Naive thymus-derived CD8-positive, alpha-beta T cell (primary cell): ENCODE measurements at regions not wholly inside any gene's neighbourhood (a gene's known extent, or its start where the extent isn't known, plus 50 kb on each side); places are given as distances from the start of the nearest gene placed in this dataset.

ENCODE experiments used
- ATAC-seq, 2 donors: fragments of 150-1000 bp; cut with Tn5 transposase in 1 of 2; sonication (Bioruptor Pico), chemical (Tn5 transposase) in 1 of 2; 1 replicate in 1 of 2; 2 replicates in 1 of 2; pipeline ENCODE4 v1.10.0; 2021; ENCODE audit warnings: mild to moderate bottlenecking in 2 of 2, moderate library complexity in 2 of 2
- POLR2A ChIA-PET: fragments of 350-600 bp; sonication (Branson Sonifier 250); formaldehyde crosslinking; loops from one replicate; lab custom pipeline; 2021; ENCODE audit warnings: antibody characterized with exemption; lab: Charles Lee
- DNase-seq, 10 donors: peaks; one replicate each; pipeline versions ENCODE4 v3.0.0 to v3.0.0-alpha.2; 2020 to 2022
- H3K27ac Mint-ChIP-seq, 10 donors: one replicate each; pipeline ENCODE4 v1.8.0; 2020 to 2022; ENCODE audit warnings: mild to moderate bottlenecking in 10 of 10, mixed read lengths in 10 of 10, moderate library complexity in 4 of 10, inconsistent platforms in 1 of 10
- H3K27me3 Mint-ChIP-seq, 5 donors: one replicate each; pipeline ENCODE4 v1.8.0; 2021 to 2022; ENCODE audit warnings: mixed read lengths in 5 of 5
- H3K36me3 Mint-ChIP-seq, 3 donors: one replicate each; pipeline ENCODE4 v1.8.0; 2020 to 2022; ENCODE audit warnings: mixed read lengths in 3 of 3, mild to moderate bottlenecking in 2 of 3, inconsistent platforms in 1 of 3
- H3K4me1 Mint-ChIP-seq, 4 donors: one replicate each; pipeline ENCODE4 v1.8.0; 2021 to 2022; ENCODE audit warnings: mixed read lengths in 4 of 4
- H3K4me3 Mint-ChIP-seq, 10 donors: one replicate each; pipeline ENCODE4 v1.8.0; 2020 to 2022; ENCODE audit warnings: mild to moderate bottlenecking in 10 of 10, mixed read lengths in 10 of 10, moderate library complexity in 6 of 10, inconsistent platforms in 1 of 10
- H3K9me3 Mint-ChIP-seq, 9 donors: one replicate each; pipeline ENCODE4 v1.8.0; 2020 to 2022; ENCODE audit warnings: mixed read lengths in 9 of 9, mild to moderate bottlenecking in 3 of 9, inconsistent platforms in 1 of 9, moderate library complexity in 1 of 9

DNA sequence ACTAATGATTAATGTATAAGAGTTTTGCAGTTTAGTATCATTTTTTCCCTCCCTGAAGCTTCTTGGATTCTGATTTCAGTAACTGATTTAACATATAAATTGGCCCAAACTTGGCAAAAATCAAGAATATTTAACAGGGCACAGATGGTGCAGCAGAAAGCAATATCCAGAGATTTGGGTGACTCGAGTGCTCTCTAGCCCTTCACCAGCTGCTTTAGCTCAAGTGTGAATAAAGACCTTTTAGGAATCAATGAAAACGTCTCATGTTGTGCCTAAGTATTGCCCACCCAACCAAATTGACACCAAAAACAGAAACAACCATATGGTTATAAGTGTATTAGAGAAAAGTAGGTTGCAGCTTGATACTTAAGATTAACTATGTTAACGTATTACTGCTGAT, 933.4 kb upstream of the PTPRD start:
- Mint-ChIP-seq H3K4me3 (no peak overlapping the region), H3K27ac (no peak overlapping the region), H3K27me3 (no peaks in the 10 kb centered on the region), H3K9me3 (peaks cover 0 to 36% (median 4%) of the 10 kb centered on the region in 9 donors), H3K4me1 (no peaks in the 10 kb centered on the region), H3K36me3 (no peaks in the 10 kb centered on the region)
- ATAC-seq (no peak), DNase-seq (no peak)
- POLR2A ChIA-PET = no interaction called here

DNA sequence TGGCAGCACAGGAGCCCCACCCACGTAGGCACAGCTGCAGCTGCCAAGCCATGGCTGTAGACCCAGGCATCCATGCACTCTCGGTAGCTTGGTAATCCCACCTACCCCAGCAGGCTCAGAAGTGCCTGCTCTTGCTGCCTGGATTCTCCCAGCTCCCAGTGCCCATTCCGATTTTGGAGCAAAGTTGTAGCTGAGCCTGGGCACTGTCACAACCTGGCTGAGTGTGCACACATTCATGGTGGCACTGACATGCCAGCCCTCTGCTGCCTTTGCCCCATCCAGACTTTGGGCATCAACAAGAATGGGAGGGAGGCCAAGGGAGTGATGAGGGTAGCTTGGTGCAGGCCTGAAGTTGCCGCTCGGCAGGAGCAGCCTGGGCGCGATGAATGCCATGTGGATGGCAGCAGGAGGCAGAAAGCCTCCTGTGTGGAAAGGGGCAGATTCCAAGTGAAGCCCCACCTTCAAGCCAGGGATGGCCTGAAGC, 936.6 kb upstream of the PTPRD start:
- POLR2A ChIA-PET = no interaction called here
- Mint-ChIP-seq H3K4me3 (no peak overlapping the region), H3K4me1 (no peaks in the 10 kb centered on the region), H3K27ac (no peak overlapping the region), H3K9me3 (peaks cover 0 to 35% (median 7%) of the 10 kb centered on the region in 9 donors), H3K27me3 (no peaks in the 10 kb centered on the region), H3K36me3 (no peaks in the 10 kb centered on the region)
- no peak for ATAC-seq
- DNase-seq = peak in 1 of 10 donors; percentile 50

DNA sequence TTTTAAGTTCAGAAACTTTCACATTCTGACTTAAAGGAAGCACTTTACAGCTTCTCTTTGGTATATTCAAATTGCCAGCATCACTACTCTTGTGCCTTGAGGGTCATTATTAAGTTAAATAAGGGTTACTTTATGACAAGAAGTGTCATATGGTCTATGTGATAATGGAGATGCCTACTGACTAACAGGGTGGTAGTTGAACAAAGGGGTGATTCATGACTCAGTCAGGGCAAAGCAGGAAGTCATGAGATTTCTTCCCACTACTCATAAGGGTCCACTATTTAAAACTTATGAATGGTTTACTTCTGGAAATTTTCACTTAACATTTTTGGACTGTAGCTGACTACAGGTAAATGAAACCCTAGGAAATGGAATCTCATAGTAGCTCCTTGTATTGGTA, 938.3 kb upstream of the PTPRD start:
- POLR2A ChIA-PET = no interaction called here
- H3K27ac Mint-ChIP-seq = no peak overlapping the region
- no peaks in the 10 kb centered on the region for H3K4me1 Mint-ChIP-seq
- peaks cover 0 to 29% (median 9%) of the 10 kb centered on the region in 9 donors for H3K9me3 Mint-ChIP-seq
- no peak for ATAC-seq
- H3K4me3 Mint-ChIP-seq = no peak overlapping the region
- no peak for DNase-seq
- H3K27me3 Mint-ChIP-seq = no peaks in the 10 kb centered on the region
- no peaks in the 10 kb centered on the region for H3K36me3 Mint-ChIP-seq

DNA sequence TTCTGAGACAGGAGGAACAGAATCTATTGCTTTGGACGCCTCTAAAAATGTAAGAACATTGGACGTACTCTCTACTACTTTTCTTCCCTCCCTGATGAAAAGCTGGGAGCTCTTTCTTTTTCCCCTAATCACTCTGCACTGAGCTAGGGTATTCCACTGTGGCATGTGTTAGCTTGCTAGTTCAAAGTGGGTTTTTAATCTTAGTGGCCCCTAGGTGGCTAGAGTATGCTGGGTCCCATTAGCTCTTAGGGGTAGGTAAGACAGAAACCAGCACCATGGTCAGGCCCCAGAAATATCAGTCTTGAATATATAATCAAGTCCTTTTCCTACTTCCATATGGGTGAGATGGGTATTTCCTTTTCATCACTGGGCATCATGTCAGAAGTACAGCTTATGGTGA, 945.2 kb upstream of the PTPRD start:
- ATAC-seq = no peak

DNA sequence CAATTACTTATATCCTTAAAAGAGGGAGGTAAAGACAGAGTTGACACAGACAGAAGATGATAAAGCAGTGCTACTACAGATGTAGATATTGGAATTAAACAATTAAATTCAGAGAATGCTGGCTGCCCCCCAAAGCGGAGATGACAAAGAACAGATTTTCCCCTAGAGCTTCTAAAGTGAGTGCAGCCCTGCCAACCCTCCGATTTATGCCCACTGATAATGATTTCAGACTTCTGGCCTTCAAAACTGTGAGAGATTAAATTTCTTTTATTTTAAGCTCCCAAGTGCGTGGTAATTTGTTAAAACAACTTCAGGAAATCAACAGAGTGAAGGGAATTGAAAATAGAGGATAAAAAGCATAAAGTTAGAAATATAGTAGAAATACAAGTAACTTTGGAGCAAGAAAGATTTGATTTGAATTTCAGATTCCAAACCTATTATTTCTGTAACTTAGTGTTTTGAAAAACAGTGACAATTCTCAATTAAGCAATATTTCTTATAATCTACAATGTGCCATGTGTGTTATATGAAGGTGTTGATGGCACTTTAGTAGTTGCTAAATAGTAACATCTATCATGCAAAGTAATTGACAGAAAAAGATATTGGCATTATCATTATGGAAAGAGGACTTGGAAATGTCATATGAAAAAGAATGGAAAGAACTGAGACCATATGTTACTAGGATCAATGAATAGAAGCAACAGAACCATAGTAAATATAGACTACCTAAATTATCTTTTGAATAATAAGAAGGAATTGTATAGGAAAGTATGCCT, 946.4 kb upstream of the PTPRD start:
- no peak for ATAC-seq
- no peak for DNase-seq
- POLR2A ChIA-PET = no interaction called here
- Mint-ChIP-seq H3K4me3 (no peak overlapping the region), H3K27me3 (no peaks in the 10 kb centered on the region), H3K27ac (no peak overlapping the region), H3K36me3 (peaks cover 0 to 8% (median 0%) of the 10 kb centered on the region in 3 donors), H3K4me1 (no peaks in the 10 kb centered on the region), H3K9me3 (peaks cover 3 to 30% (median 22%) of the 10 kb centered on the region in 9 donors)

More for the DNA sequence above, 945.2 kb upstream of the PTPRD start:
- Mint-ChIP-seq H3K4me3 (no peak overlapping the region), H3K9me3 (peaks cover 3 to 33% (median 17%) of the 10 kb centered on the region in 9 donors), H3K4me1 (no peaks in the 10 kb centered on the region), H3K36me3 (peaks cover 0 to 8% (median 0%) of the 10 kb centered on the region in 3 donors), H3K27me3 (no peaks in the 10 kb centered on the region), H3K27ac (no peak overlapping the region)
- POLR2A ChIA-PET = no interaction called here
- DNase-seq = no peak

DNA sequence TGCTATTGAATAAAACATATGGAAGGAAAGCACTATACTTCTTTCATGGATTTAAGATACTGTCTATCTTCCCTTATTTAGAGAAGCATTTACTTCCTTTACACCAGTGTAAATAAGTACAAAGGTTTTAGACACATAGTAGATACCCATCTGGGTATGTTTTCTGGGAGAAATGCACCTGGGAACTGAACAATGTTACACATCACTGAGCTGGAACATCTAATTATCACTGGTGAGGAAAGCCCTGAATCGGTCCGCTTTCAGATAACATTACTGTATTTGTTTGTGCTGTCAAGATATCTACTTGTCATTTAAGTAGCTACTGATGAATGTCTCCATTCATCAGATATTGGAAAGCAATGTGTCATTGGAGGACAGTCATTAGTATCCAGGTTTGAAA, 964.7 kb upstream of the PTPRD start:
- ATAC-seq = no peak
- H3K4me1 Mint-ChIP-seq = no peaks in the 10 kb centered on the region
- DNase-seq = no peak
- H3K4me3 Mint-ChIP-seq = no peak overlapping the region
- H3K27me3 Mint-ChIP-seq = no peaks in the 10 kb centered on the region
- H3K9me3 Mint-ChIP-seq = peaks cover 0 to 14% (median 6%) of the 10 kb centered on the region in 9 donors
- H3K36me3 Mint-ChIP-seq = peaks cover 0 to 6% (median 0%) of the 10 kb centered on the region in 3 donors
- H3K27ac Mint-ChIP-seq = no peak overlapping the region
- POLR2A ChIA-PET = no interaction called here

DNA sequence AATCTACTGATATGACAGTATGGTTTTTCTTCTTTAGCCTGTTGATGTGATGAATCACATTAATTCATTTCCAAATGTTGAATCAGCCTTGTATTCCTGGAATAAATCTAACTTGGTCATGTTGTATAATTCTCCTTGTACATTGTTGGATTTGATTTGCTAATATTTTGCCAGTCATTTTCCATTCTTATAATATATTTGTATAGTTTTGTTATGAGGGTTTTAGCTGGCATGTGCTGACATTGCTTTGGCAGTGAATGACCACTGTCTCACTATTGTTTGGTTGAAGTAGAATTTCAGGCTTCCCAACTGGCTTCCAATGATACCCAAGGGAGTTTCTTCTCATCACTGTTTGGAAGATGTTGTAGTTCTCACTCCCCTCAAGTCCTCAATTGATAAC, 983.0 kb upstream of the PTPRD start:
- Mint-ChIP-seq H3K27ac (no peak overlapping the region), H3K27me3 (no peaks in the 10 kb centered on the region), H3K4me1 (no peaks in the 10 kb centered on the region), H3K4me3 (no peak overlapping the region), H3K9me3 (peaks cover 0 to 30% (median 14%) of the 10 kb centered on the region in 9 donors), H3K36me3 (no peaks in the 10 kb centered on the region)
- no peak for ATAC-seq
- no peak for DNase-seq
- POLR2A ChIA-PET = no interaction called here

DNA sequence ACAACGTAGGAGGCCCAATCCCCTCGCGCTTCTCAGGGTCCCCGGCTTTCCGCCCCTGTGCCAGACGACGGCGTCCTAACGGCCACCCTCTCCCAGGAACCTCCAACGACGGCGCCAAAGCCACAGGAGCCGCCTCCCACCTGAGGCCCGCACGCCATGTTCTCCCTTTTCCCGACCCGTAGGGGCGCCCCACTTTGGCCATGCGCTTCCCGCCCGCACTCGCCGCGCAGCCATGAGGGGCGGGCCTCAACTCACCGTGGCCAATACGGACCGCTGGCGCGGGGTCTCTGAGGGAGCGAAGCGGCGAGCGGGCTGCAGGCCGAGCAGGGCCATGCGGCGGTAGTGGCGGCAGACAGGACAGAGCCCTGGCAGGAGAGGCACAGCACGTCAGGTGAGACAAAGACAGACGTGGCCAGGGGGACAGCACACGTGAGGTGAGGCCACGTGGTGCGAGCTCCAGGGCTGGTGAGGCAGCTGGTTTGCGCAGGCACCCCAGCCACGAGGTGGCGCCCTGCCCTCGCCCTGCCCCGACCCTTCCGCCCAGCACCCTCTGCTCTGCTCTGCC, 1005.5 kb upstream of the PTPRD start:
- H3K27ac Mint-ChIP-seq = no peak overlapping the region
- no peaks in the 10 kb centered on the region for H3K4me1 Mint-ChIP-seq
- DNase-seq (peak in 1 of 10 donors; percentile 5), ATAC-seq (no peak)
- H3K9me3 Mint-ChIP-seq = peaks cover 11 to 34% (median 18%) of the 10 kb centered on the region in 9 donors
- H3K4me3 Mint-ChIP-seq = no peak overlapping the region
- no peaks in the 10 kb centered on the region for H3K27me3 Mint-ChIP-seq
- peaks cover 0 to 9% (median 0%) of the 10 kb centered on the region in 3 donors for H3K36me3 Mint-ChIP-seq
- POLR2A ChIA-PET = no interaction called here

DNA sequence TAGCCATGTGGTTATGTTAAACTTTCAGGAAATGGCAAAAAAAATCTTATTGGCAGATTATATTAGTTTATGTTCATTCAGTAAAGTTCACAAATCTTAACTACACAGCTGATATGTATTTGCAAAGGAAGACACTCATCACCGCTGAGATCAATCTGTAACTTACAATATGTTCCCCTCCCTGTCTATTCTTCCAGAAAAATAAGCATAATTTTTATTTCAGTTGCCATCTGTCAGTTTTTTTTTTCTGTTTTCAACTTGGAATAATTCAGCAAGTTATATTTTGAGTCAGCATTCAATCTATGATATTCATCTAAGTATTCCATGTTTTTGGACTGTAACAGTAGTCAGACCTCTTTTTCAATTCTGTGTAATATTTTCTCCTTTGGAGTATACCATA, 1019.9 kb upstream of the PTPRD start:
- POLR2A ChIA-PET = no interaction called here

DNA sequence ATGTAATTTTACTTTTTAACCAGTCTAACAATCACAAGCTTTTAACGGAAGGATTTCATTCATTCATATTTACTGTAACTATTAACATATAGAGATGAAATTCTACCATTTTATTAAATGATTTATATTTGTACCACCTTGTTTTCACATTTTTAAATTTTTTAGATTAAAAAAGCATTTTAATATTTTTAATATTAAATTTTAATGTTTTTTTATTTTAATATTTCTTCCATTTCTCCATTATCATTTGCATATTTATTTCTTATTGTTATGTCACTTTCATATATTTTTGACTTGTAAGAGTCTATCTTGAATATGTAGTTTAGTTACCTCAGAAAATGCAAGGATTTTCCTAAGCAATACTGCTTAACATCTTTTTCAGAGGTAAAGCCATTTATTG, 1034.0 kb upstream of the PTPRD start:
- H3K9me3 Mint-ChIP-seq = peaks cover 0 to 30% (median 17%) of the 10 kb centered on the region in 9 donors
- H3K4me3 Mint-ChIP-seq = no peak overlapping the region
- H3K36me3 Mint-ChIP-seq = no peaks in the 10 kb centered on the region
- DNase-seq = no peak
- no peaks in the 10 kb centered on the region for H3K27me3 Mint-ChIP-seq
- H3K27ac Mint-ChIP-seq = no peak overlapping the region
- POLR2A ChIA-PET = no interaction called here
- H3K4me1 Mint-ChIP-seq = no peaks in the 10 kb centered on the region
- no peak for ATAC-seq

More for the DNA sequence above, 1019.9 kb upstream of the PTPRD start:
- ATAC-seq (no peak), DNase-seq (no peak)
- H3K9me3 Mint-ChIP-seq = peaks cover 0 to 29% (median 24%) of the 10 kb centered on the region in 9 donors
- no peaks in the 10 kb centered on the region for H3K4me1 Mint-ChIP-seq
- no peaks in the 10 kb centered on the region for H3K27me3 Mint-ChIP-seq
- no peaks in the 10 kb centered on the region for H3K36me3 Mint-ChIP-seq
- no peak overlapping the region for H3K27ac Mint-ChIP-seq
- H3K4me3 Mint-ChIP-seq = no peak overlapping the region

DNA sequence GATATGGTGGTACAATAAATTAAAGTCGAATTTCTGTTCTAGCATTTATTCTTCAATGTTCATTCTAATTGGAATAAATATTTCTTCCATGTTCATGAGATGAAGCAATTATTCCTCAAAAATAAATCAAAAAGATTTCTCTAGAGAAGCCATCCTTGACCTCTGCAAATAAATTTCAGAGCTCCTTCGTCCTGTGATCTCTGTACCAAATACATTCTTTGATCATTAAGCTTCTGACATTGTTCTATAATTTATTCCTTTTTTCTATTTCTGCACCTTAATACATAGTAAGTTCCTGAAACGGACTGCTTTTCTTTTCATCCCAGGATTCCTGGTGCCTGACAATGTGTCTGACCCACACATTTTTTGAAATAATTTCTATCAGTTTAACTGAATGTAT, 1039.3 kb upstream of the TYRP1 start:
- Mint-ChIP-seq H3K4me3 (no peak overlapping the region), H3K27me3 (no peaks in the 10 kb centered on the region), H3K36me3 (peaks cover 0 to 4% (median 0%) of the 10 kb centered on the region in 3 donors), H3K4me1 (no peaks in the 10 kb centered on the region), H3K9me3 (peaks cover 0 to 27% (median 17%) of the 10 kb centered on the region in 9 donors), H3K27ac (no peak overlapping the region)
- POLR2A ChIA-PET = no interaction called here
- no peak for DNase-seq
- no peak for ATAC-seq

DNA sequence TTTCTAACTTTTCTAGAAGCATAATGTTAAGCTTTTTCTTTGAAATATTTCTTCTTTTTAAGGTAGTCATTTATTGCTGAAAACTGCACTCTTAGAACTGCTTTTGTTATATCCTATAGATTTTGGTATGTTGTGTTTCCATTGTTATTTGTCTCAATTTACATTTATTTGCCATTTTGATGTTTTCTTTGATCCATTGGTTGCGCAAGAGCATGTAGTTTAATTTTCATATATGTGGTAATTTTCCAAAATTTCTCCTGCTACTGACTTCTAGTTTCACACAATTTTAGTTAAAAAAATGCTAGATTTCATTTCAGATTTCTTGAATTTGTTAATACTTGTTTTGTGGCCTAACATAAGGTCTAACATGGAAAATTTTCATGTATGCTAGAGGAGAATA, 1029.3 kb upstream of the TYRP1 start:
- POLR2A ChIA-PET = no interaction called here
- Mint-ChIP-seq H3K36me3 (no peaks in the 10 kb centered on the region), H3K27me3 (no peaks in the 10 kb centered on the region), H3K4me3 (no peak overlapping the region), H3K9me3 (peaks cover 0 to 26% (median 16%) of the 10 kb centered on the region in 9 donors), H3K27ac (no peak overlapping the region), H3K4me1 (no peaks in the 10 kb centered on the region)
- no peak for ATAC-seq
- DNase-seq = no peak

DNA sequence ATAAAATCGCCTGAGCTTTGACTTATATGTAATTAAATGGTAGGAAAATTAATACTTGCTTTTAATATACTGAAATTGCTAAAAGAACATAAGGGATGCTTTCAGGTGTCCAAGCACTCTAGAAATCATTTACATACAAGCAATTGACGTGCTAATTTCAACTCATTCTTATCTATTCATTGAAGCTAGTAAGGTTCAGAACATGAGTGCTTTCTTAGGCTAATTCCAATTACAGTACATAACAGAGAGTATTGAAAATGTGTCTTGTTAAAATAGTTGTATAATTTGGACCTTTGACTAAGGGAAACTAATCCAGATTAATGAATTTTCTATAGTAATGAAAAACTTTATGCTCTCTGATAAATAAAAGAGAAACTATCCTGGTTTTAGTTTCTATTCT, 1016.4 kb upstream of the TYRP1 start:
- ATAC-seq (no peak), DNase-seq (no peak)
- no peaks in the 10 kb centered on the region for H3K27me3 Mint-ChIP-seq
- H3K36me3 Mint-ChIP-seq = peaks cover 0 to 1% (median 0%) of the 10 kb centered on the region in 3 donors
- no peak overlapping the region for H3K4me3 Mint-ChIP-seq
- no peaks in the 10 kb centered on the region for H3K4me1 Mint-ChIP-seq
- POLR2A ChIA-PET = no interaction called here
- H3K27ac Mint-ChIP-seq = no peak overlapping the region
- H3K9me3 Mint-ChIP-seq = peaks cover 3 to 33% (median 13%) of the 10 kb centered on the region in 9 donors
